HL-60 (cell line): ENCODE measurements at regions not wholly inside any gene's neighbourhood (a gene's known extent, or its start where the extent isn't known, plus 50 kb on each side); places are given as distances from the start of the nearest gene placed in this dataset.

ENCODE experiments used
- CTCF ChIP-seq: IDR thresholded peaks from one replicate; pipeline ENCODE4 v1.5.1; 2011; ENCODE audit warnings: low read length, control low read depth, inconsistent platforms; ENCODE audit not compliant: insufficient read depth
- GABPA ChIP-seq: IDR thresholded peaks from 2 replicates; pipeline ENCODE4 v1.6.1; 2012; ENCODE audit warnings: low read depth
- POLR2AphosphoS5 ChIP-seq: IDR thresholded peaks from 2 replicates; pipeline ENCODE4 v1.6.1; 2012; ENCODE audit warnings: low read depth
- REST ChIP-seq: IDR thresholded peaks from 2 replicates; pipeline ENCODE4 v1.6.1; 2012; ENCODE audit warnings: low read depth; ENCODE audit not compliant: insufficient replicate concordance
- SPI1 ChIP-seq: IDR thresholded peaks from 2 replicates; pipeline ENCODE4 v1.6.1; 2012; ENCODE audit warnings: low read depth, mild to moderate bottlenecking, borderline replicate concordance

GRCh38 chr17:65349916-65350315, 211.5 kb downstream of the AXIN2 start:
- TF ChIP-seq CTCF (no peak), POLR2AphosphoS5 (no peak), REST (no peak), GABPA (no peak), SPI1 (no peak)
